GM12878 (cell line): ENCODE measurements at regions not wholly inside any gene's neighbourhood (a gene's known extent, or its start where the extent isn't known, plus 50 kb on each side); places are given as distances from the start of the nearest gene placed in this dataset.

Source experiments
- ATF2 ChIP-seq: IDR thresholded peaks from 2 replicates; pipeline ENCODE4 v1.6.1; 2012; ENCODE audit warnings: low read length, inconsistent platforms
- ATF3 ChIP-seq: IDR thresholded peaks from 2 replicates; pipeline ENCODE4 v1.6.1; 2011; ENCODE audit warnings: low read depth, mild to moderate bottlenecking, low read length, moderate library complexity, borderline replicate concordance; ENCODE audit errors: extremely low read depth
- BHLHE40 ChIP-seq, 2 experiments: fragments of 450-650 bp in 1 of 2; IDR thresholded peaks; 2 replicates each; pipeline ENCODE4 v1.6.1; 2011 to 2017; ENCODE audit warnings: low read depth in 2 of 2, borderline replicate concordance in 1 of 2, improper control_type of control experiment in 1 of 2, low read length in 1 of 2, mild to moderate bottlenecking in 1 of 2
- EP300 ChIP-seq, 2 experiments: fragments of 150-350 bp in 1 of 2; IDR thresholded peaks; 2 replicates each; pipeline ENCODE4 v1.6.1; 2011 to 2012; ENCODE audit warnings: low read depth in 2 of 2, low read length in 2 of 2, borderline replicate concordance in 1 of 2, improper control_type of control experiment in 1 of 2, inconsistent platforms in 1 of 2; ENCODE audit not compliant: control insufficient read depth in 1 of 2
- EZH2 ChIP-seq: IDR thresholded peaks from 2 replicates; pipeline ENCODE4 v1.6.1; 2012; ENCODE audit warnings: low read depth, mild to moderate bottlenecking, control low read depth, inconsistent platforms, low read length, borderline replicate concordance; ENCODE audit not compliant: control insufficient read depth
- MAX ChIP-seq: IDR thresholded peaks from 2 replicates; pipeline ENCODE4 v1.6.1; 2012; ENCODE audit warnings: low read depth, low read length, improper control_type of control experiment
- POLR2A ChIP-seq: IDR thresholded peaks from 2 replicates; pipeline ENCODE4 v1.6.1; 2011; ENCODE audit warnings: low read depth, mild to moderate bottlenecking, low read length
- SRF ChIP-seq, 2 experiments: IDR thresholded peaks; 2 replicates each; pipeline ENCODE4 v1.6.1; 2011; ENCODE audit warnings: low read depth in 2 of 2, low read length in 2 of 2, mild to moderate bottlenecking in 1 of 2, moderate library complexity in 1 of 2
- TAF1 ChIP-seq: IDR thresholded peaks from 2 replicates; pipeline ENCODE4 v1.6.1; 2011; ENCODE audit warnings: mild to moderate bottlenecking, low read depth, low read length, borderline replicate concordance
- TARDBP ChIP-seq: IDR thresholded peaks from 2 replicates; pipeline ENCODE4 v1.6.1; 2016; ENCODE audit warnings: borderline replicate concordance
- TCF3 ChIP-seq: IDR thresholded peaks from 2 replicates; pipeline ENCODE4 v1.6.1; 2012; ENCODE audit warnings: low read depth, mild to moderate bottlenecking, low read length, borderline replicate concordance; ENCODE audit not compliant: insufficient read depth
- TF ChIP-seq, protein P1 (sequence below), 3 experiments: IDR thresholded peaks in 2 of 3; conservative IDR thresholded peaks in 1 of 3; 2 replicates each; pipeline ENCODE4 v1.5.1; 2011; ENCODE audit warnings: low read depth in 3 of 3, low read length in 3 of 3, mild to moderate bottlenecking in 3 of 3, control low read depth in 2 of 3, moderate library complexity in 2 of 3, inconsistent platforms in 1 of 3, mixed read lengths in 1 of 3; ENCODE audit not compliant: control insufficient read depth in 2 of 3, insufficient read depth in 1 of 3; ENCODE audit errors: extremely low read depth in 1 of 3

GRCh38 chr1:213519098-213519497, 468.1 kb downstream of the RPS6KC1 start:
- TF ChIP-seq ATF3 (no peak), MAX (no peak), POLR2A (no peak), TAF1 (no peak), BHLHE40 (IDR thresholded peaks at IDR 0.05; ENCODE audit: borderline replicate concordance in 1 of 2, low read depth in 2 of 2, low read length in 1 of 2) (no peak), EP300 (IDR thresholded peaks at IDR 0.05; ENCODE audit: borderline replicate concordance in 1 of 2, control insufficient read depth in 1 of 2, low read depth in 2 of 2, low read length in 2 of 2) (no peak), SRF (IDR thresholded peaks at IDR 0.05; ENCODE audit: low read depth in 2 of 2, low read length in 2 of 2) (no peak), TCF3 (no peak), EZH2 (no peak), TARDBP (no peak), ATF2 (no peak)
- TF ChIP-seq, protein P1, sequence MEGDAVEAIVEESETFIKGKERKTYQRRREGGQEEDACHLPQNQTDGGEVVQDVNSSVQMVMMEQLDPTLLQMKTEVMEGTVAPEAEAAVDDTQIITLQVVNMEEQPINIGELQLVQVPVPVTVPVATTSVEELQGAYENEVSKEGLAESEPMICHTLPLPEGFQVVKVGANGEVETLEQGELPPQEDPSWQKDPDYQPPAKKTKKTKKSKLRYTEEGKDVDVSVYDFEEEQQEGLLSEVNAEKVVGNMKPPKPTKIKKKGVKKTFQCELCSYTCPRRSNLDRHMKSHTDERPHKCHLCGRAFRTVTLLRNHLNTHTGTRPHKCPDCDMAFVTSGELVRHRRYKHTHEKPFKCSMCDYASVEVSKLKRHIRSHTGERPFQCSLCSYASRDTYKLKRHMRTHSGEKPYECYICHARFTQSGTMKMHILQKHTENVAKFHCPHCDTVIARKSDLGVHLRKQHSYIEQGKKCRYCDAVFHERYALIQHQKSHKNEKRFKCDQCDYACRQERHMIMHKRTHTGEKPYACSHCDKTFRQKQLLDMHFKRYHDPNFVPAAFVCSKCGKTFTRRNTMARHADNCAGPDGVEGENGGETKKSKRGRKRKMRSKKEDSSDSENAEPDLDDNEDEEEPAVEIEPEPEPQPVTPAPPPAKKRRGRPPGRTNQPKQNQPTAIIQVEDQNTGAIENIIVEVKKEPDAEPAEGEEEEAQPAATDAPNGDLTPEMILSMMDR (IDR thresholded peaks at IDR 0.05 in 2 of 3, conservative IDR thresholded peaks at IDR 0.05 in 1 of 3; ENCODE audit: control insufficient read depth in 2 of 3, extremely low read depth in 1 of 3, insufficient read depth in 1 of 3, low read depth in 3 of 3, low read length in 3 of 3), result no peak
